ENCODE measurements at regions not wholly inside any gene's neighbourhood (a gene's known extent, or its start where the extent isn't known, plus 50 kb on each side); places are given as distances from the start of the nearest gene placed in this dataset.

DNA sequence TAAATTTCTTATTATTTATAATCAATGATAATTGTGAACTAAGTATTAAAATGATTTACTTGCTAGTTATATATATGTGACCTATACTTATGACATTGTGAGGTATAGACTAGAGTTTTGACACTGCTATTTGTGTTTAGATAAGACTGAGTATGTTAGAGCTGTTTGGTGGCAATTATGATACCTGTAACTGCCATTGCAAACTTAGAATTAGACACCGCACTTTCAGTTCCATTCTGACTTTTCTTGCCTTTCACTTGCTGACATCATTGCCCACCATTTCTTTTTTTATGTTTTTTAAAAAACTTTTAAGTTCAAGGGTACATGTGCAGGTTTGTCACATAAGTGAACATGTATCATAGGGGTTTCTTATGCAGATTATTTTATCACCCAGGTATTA lies 214.5 kb downstream of the MBL2 start:
- TF ChIP-seq POLR2A (IDR thresholded peaks at IDR 0.05) (no peak), CTCF (IDR thresholded peaks at IDR 0.05) (no peak), POLR2AphosphoS5 (IDR thresholded peaks at IDR 0.05) (no peak)

Data from upper lobe of left lung (tissue), 4 donors.